Endothelial cell of umbilical vein (primary cell): ENCODE measurements at regions not wholly inside any gene's neighbourhood (a gene's known extent, or its start where the extent isn't known, plus 50 kb on each side); places are given as distances from the start of the nearest gene placed in this dataset.

ENCODE experiments used
- BruUV-seq: library from RNA; stranded (reverse); fragments of 400-500 nt; replicated peaks from 2 replicates; lab custom pipeline; 2021; lab: Mats Ljungman, UMichigan
- CTCF ChIA-PET: fragments of 300-600, 350-600 bp; sonication (Branson Sonifier 250); formaldehyde crosslinking; loops from one replicate; lab custom pipeline; 2021; ENCODE audit warnings: antibody characterized with exemption, inconsistent platforms; lab: Charles Lee
- POLR2A ChIA-PET: fragments of 300-600, 350-600 bp; sonication (Branson Sonifier 250); formaldehyde crosslinking; loops from one replicate; lab custom pipeline; 2021; ENCODE audit warnings: antibody characterized with exemption, inconsistent platforms; lab: Charles Lee
- DNase-seq: peaks from one replicate; pipeline ENCODE4 v3.0.0-alpha.2; 2011; ENCODE audit warnings: low read depth, low spot score
- FAIRE-seq: peaks from 2 replicates; lab custom pipeline; 2011; peaks lifted over from hg19 to GRCh38; lab: Jason Lieb, UNC
- H2AFZ ChIP-seq: 2 replicates; pipeline ENCODE4 v1.6.0; 2012; ENCODE audit warnings: low read depth, low read length, control low read depth, inconsistent platforms
- H3K27ac ChIP-seq: 2 replicates; pipeline ENCODE4 v1.5.1; 2011; ENCODE audit warnings: low read depth, mild to moderate bottlenecking, control low read depth, low read length, moderate library complexity; ENCODE audit not compliant: insufficient read depth
- H3K27me3 ChIP-seq, 2 experiments: 2 replicates each; pipeline versions ENCODE4 v1.6.0 to v1.6.1; 2011; ENCODE audit warnings: low read length in 2 of 2, mixed read lengths in 1 of 2; ENCODE audit not compliant: control insufficient read depth in 2 of 2, insufficient read depth in 2 of 2
- H3K36me3 ChIP-seq, 2 experiments: 2 replicates in 1 of 2; 3 replicates in 1 of 2; pipeline ENCODE4 v1.5.1; 2011; ENCODE audit warnings: low read length in 2 of 2, mild to moderate bottlenecking in 1 of 2, moderate library complexity in 1 of 2; ENCODE audit not compliant: control insufficient read depth in 2 of 2, insufficient read depth in 2 of 2; ENCODE audit errors: extremely low read depth in 1 of 2
- H3K4me1 ChIP-seq: 3 replicates; pipeline ENCODE4 v1.5.1; 2011; ENCODE audit warnings: mild to moderate bottlenecking, low read length; ENCODE audit not compliant: control insufficient read depth, insufficient read depth; ENCODE audit errors: extremely low read depth
- H3K4me2 ChIP-seq: 2 replicates; pipeline ENCODE4 v1.6.1; 2011; ENCODE audit warnings: low read length, control low read depth, mixed read lengths; ENCODE audit not compliant: insufficient read depth
- H3K4me3 ChIP-seq, 3 experiments: fragments of 200-600 bp in 1 of 3; sonication (generic), shearing (Covaris generic) in 1 of 3; replicated peaks in 1 of 3; 2 replicates each; pipeline ENCODE4 v1.5.1; 2011 to 2016; ENCODE audit warnings: control low read depth in 3 of 3, low read length in 3 of 3, mild to moderate bottlenecking in 2 of 3, inconsistent platforms in 1 of 3, low read depth in 1 of 3, moderate library complexity in 1 of 3; ENCODE audit not compliant: insufficient read depth in 1 of 3
- H3K79me2 ChIP-seq: 2 replicates; pipeline ENCODE4 v1.6.0; 2012; ENCODE audit warnings: low read length, inconsistent platforms; ENCODE audit not compliant: control insufficient read depth, insufficient read depth
- H3K9ac ChIP-seq: replicated peaks from 2 replicates; pipeline ENCODE3; 2011; ENCODE audit warnings: low read length, control low read depth; ENCODE audit not compliant: insufficient read depth; ENCODE audit errors: extremely low read depth
- H3K9me1 ChIP-seq: replicated peaks from 3 replicates; pipeline ENCODE4 v1.6.0; 2011; ENCODE audit warnings: mild to moderate bottlenecking, low read length; ENCODE audit not compliant: control insufficient read depth, insufficient read depth; ENCODE audit errors: extremely low read depth
- H3K9me3 ChIP-seq: replicated peaks from 2 replicates; pipeline ENCODE4 v1.5.1; 2012; ENCODE audit warnings: low read length, inconsistent platforms; ENCODE audit not compliant: control insufficient read depth, insufficient read depth
- H4K20me1 ChIP-seq: replicated peaks from 2 replicates; pipeline ENCODE3; 2011; ENCODE audit warnings: mild to moderate bottlenecking, low read length; ENCODE audit not compliant: control insufficient read depth, insufficient read depth; ENCODE audit errors: extremely low read depth
- CTCF ChIP-seq, 2 donors: IDR thresholded peaks; 1 replicate in 1 of 2; 2 replicates in 1 of 2; pipeline ENCODE4 v1.5.1; 2011; ENCODE audit warnings: low read length in 2 of 2, mild to moderate bottlenecking in 2 of 2, moderate library complexity in 2 of 2, control low read depth in 1 of 2, inconsistent platforms in 1 of 2, low read depth in 1 of 2; ENCODE audit not compliant: insufficient read depth in 1 of 2; ENCODE audit errors: extremely low read depth in 1 of 2
- EZH2 ChIP-seq: IDR thresholded peaks from 2 replicates; pipeline ENCODE4 v1.6.1; 2012; ENCODE audit warnings: borderline replicate concordance, low read depth, mild to moderate bottlenecking, moderate library complexity, low read length, inconsistent platforms; ENCODE audit not compliant: severe bottlenecking
- FOS ChIP-seq: IDR thresholded peaks from 2 replicates; pipeline ENCODE4 v1.6.1; 2011; ENCODE audit warnings: mild to moderate bottlenecking, low read length, moderate library complexity, borderline replicate concordance; ENCODE audit not compliant: insufficient read depth
- GATA2 ChIP-seq: IDR thresholded peaks from 2 replicates; pipeline ENCODE4 v1.7.0; 2011; ENCODE audit warnings: low read depth, mild to moderate bottlenecking, moderate library complexity, mixed read lengths, low read length; ENCODE audit not compliant: insufficient read length, insufficient read depth
- JUN ChIP-seq: IDR thresholded peaks from 2 replicates; pipeline ENCODE4 v1.6.1; 2011; ENCODE audit warnings: borderline replicate concordance, low read depth; ENCODE audit not compliant: insufficient read length, insufficient read depth
- MYC ChIP-seq: IDR thresholded peaks from one replicate; pipeline ENCODE4 v1.6.1; 2011; ENCODE audit warnings: mild to moderate bottlenecking, low read depth, low read length
- POLR2A ChIP-seq: IDR thresholded peaks from 2 replicates; pipeline ENCODE4 v1.6.1; 2012; ENCODE audit warnings: low read depth, mild to moderate bottlenecking, control low read depth, low read length
- POLR2AphosphoS5 ChIP-seq: IDR thresholded peaks from 2 replicates; pipeline ENCODE4 v1.6.1; 2012; ENCODE audit warnings: low read depth, mild to moderate bottlenecking, control low read depth, low read length, moderate library complexity; ENCODE audit not compliant: insufficient read depth
- dilution Hi-C: fragments of 300-500 bp; cut with MboI; formaldehyde crosslinking; loops from one replicate; pipeline ENCODE4 v1.15.0; 2019; ENCODE audit warnings: low sequenced_read_pairs; ENCODE audit not compliant: extremely low pct_ligation_motif_present
- intact Hi-C: fragments of 100-400 bp; cut with micrococcal nuclease; formaldehyde crosslinking; loops from one replicate; pipeline ENCODE4 v1.10.0; 2022
- TF ChIP-seq, protein P1 (sequence below): IDR thresholded peaks from 2 replicates; pipeline ENCODE4 v1.6.1; 2011; ENCODE audit not compliant: insufficient read depth, insufficient read length

- FAIRE-seq (no peak), DNase-seq (no peak)
- no peak overlapping the region for H3K27ac ChIP-seq
- no peaks in the 10 kb centered on the region for H3K9me1 ChIP-seq
- no peaks in the 10 kb centered on the region for H4K20me1 ChIP-seq
- POLR2A ChIA-PET = no interaction called here
- intact Hi-C loops = no loop called here
- no peaks in the 10 kb centered on the region for H3K27me3 ChIP-seq
- no peak for TF ChIP-seq GATA2
- TF ChIP-seq MYC = no peak
- no peak for TF ChIP-seq EZH2
- no peak for TF ChIP-seq JUN
- TF ChIP-seq POLR2AphosphoS5 = no peak
- TF ChIP-seq CTCF (IDR thresholded peaks at IDR 0.05; ENCODE audit: extremely low read depth in 1 of 2, insufficient read depth in 1 of 2, low read depth in 1 of 2, low read length in 2 of 2) = no peak
- no peak for TF ChIP-seq FOS
- no peak for TF ChIP-seq POLR2A
- TF ChIP-seq, protein P1, sequence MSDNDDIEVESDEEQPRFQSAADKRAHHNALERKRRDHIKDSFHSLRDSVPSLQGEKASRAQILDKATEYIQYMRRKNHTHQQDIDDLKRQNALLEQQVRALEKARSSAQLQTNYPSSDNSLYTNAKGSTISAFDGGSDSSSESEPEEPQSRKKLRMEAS = no peak
- no TSS peak for BruUV-seq
- H3K79me2 ChIP-seq = no peaks in the 10 kb centered on the region
- no peak overlapping the region for H3K4me2 ChIP-seq
- CTCF ChIA-PET = no interaction called here
- no peaks in the 10 kb centered on the region for H3K36me3 ChIP-seq
- no peak overlapping the region for H3K9ac ChIP-seq
- no peak overlapping the region for H3K4me3 ChIP-seq
- peaks cover 6% of the 10 kb centered on the region for H3K9me3 ChIP-seq
- dilution Hi-C loops = no loop called here
- H3K4me1 ChIP-seq = no peaks in the 10 kb centered on the region
- H2AFZ ChIP-seq = no peak overlapping the region
Measured at GRCh38 chr15:91783008-91783407, 70.5 kb upstream of the SLCO3A1 start.
